HuH-7 (cell line): ENCODE measurements at regions not wholly inside any gene's neighbourhood (a gene's known extent, or its start where the extent isn't known, plus 50 kb on each side); places are given as distances from the start of the nearest gene placed in this dataset.
"Not testable (repeated sequence)": the region's sequence is repeated elsewhere in the genome, so short reads cannot be mapped to it uniquely, and the experiment has no call there.

ENCODE experiments used
- DNase-seq: peaks from one replicate; pipeline ENCODE4 v3.0.0; 2011; ENCODE audit warnings: low spot score

DNA sequence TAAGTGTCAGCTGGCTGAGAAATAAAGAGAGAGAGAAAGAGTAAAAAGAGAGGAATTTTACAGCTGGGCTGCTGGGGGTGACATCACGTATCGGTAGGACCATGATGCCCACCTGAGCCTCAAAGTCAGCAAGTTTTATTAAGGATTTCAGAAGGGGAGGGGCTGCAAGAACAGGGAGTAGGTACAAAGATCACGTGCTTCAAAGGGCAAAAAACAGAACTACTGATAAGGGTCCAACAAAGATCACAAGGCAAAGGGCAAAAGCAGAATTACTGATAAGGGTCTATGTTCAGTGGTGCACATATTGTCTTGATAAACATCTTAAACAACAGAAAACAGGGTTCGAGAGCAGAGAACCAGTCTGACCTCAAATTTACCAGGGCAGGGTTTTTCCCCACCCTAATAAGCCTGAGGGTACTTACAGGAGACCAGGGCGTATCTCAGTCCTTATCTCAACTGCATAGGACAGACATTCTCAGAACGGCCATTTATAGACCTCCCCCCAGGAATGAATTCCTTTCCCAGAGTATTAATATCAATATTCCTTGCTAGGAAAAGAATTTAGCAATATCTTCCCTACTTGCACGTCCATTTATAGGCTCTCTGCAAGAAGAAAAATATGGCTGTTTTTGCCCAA, 128.3 kb upstream of the PZP start:
- not testable (repeated sequence) for DNase-seq

DNA sequence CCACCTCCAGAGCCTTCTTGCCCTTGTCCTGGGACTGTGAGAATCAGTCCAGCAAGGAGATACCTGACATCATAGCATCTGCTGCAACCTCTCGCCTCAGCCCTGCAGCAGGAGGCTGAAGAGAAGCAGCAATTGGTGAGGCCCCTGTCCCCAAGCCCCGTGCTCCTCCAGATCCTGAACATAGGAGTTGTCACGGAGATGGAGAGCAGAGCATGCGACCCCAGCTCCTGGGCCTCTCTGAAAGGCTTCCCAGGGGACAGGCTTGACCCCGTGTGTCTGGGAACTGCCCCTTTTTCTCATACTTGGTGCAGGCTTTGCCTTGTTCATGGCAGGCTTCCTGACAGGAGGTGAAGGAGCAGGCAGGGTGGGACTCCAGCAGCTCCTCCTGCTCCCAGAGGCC, 127.7 kb upstream of the PZP start:
- no peak for DNase-seq

DNA sequence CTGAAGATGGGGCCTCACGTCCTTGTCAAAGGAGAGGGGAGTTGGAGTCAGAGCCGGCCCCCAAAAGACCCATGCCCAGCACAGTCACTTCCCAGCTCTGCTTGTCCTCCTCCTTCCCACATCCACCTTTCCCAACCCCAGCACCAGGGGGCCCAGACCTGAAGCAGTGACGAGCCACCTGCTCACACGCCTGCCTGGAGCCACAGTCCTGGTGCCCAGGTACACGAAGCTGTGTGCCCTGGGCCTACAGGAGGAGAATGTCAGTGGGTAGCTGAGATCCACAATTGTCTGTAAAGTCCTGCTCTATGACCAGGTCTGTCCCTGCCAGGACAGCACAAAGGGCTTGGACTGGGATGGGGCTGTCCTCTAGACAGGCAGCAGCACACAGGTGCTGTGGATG, 126.8 kb upstream of the PZP start:
- DNase-seq: no peak

DNA sequence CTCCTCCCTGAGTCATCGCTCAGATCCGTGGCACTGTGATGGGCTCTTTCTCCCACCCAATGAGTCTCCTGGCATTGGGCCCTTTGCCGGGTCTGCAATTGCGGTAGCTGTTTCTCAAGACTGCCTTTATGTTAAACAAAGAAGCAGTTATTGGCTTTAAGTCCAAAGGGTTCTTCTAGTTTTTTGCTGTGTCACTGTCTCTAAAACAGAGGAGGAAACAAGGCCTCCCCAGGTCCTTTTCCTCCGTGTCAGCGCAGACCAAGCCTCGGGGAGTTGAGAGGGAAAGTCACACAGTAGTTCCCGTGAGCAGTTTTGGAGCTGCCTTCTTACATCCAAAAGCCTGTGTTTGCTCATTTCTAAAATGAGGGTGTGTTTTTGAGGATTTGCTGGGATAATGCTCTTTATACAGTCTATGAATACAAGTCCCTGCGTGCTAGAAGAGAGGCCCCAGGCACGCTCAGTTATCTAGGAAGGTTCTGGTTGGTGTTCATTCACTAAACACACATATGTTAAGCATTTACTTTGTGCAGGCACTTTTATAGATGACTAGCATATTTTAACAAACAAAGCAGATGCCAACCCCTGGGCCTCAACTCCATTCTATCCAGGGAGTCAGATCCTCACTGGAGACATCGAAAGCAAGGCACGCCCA, 126.0 kb upstream of the PZP start:
- DNase-seq: no peak

DNA sequence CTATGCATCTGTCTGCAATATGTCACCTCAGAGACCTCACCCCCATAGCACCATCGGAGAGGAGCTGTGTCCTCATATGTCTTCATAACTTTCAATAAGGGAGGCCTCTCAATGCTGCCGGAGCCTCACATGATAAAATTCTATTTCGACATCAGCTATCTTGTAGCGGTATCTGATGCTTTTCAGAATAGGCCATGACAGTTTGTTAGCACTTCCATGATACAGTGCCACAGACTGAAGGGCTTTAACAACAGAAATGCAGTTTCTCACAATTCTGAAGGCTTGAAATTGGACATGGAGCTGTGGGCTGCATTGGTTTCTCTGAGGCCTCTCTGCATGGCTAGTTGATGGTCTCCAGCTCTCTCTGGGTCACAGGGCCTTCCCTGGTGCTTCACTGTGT, 125.0 kb upstream of the PZP start:
- no peak for DNase-seq

DNA sequence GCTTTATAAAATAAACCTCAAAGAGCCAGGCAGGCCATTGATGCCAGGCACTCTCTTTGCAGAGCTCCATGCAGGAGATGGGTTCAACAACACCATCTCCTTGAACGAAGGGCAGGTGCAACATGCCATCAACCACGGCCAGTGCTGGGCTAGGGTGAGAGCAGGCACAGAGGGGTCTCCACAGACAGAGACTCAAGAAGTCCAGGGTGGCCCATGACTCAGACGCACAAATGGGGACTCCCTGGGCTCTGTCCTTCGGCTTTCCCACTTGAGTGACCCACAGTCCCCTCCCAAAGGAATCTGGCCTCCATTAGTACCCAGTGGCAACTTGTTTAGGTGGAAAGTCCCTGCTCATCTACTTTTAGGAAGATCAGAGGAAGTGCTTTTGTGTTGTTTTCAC, 124.4 kb upstream of the PZP start:
- DNase-seq: no peak

DNA sequence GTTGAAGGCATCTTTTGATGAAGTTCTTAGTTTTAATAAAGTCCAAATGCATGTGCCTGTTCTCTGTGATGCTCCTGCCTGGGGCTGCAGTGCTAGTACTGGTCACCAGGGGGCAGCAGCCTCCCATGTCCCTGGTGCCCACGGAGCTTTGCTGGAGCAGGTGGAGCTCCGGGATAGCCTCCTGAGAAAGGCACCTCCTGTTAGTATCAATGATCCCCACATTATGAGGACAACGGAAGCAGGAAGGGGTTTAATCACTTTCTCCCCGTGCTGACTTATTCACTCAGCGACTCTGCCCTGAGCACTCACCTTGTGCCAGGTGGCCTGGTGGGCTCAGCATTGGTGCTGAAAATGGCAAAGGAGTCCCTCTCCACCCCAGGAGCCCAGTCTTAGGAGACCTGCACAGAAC, 123.0 kb upstream of the PZP start:
- DNase-seq: peak; percentile 55

DNA sequence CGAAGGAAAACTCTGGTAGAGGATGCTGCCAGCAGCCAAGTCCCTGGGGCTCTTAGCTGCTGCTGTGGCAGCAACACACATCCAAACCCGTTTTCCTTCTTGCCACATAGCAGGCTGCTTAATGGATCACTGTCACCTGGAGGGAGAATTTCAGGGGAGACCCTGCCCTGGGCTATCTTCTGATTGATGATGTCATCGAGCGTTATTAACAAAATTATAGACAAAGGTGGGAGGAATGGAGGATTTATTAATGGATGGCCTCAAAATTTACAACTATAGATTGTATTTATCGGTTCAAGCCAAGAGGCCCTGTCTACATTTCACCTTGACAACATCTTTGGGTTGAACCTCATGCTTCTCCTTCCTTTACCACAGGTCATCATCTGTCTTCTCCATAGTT, 120.8 kb upstream of the PZP start:
- no peak for DNase-seq

DNA sequence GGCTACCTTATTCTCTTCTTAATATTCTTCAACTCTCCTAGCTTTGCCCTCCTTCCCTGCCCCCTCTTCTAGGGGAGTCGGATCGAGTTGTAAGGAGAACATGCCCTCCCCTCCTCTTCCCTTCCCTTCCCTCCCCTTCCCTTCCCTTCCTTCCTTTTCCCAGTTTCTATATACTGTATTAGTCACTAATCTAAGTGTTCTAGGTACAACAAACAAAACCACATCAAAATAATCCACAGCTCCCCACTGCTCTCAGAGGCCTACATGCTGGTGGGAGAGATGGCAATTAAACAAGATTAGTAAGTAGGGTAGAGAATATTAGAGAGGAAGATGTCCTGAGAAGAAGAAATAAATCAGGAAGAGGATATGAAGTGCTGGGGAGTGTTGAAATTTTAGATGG, 119.9 kb upstream of the PZP start:
- DNase-seq: no peak

DNA sequence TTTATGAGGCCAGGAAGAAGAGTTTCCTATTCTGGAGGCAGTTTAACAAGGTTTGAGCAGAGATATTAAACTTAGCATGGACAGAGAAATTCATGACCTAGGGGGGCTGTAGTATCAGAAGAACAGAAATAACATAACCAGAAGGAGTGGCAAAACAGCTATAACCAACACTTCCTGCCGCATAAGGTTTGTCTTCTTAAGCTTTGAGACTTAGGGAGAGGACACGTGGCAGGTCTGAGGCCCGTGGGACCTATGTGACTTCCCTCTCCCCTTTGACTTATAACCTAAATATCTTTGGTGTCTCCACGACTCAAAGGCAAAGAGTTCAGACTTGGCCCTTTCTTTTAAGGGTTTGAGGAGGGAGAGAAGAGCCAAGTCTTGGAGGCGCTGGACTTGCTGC, 119.1 kb upstream of the PZP start:
- no peak for DNase-seq

DNA sequence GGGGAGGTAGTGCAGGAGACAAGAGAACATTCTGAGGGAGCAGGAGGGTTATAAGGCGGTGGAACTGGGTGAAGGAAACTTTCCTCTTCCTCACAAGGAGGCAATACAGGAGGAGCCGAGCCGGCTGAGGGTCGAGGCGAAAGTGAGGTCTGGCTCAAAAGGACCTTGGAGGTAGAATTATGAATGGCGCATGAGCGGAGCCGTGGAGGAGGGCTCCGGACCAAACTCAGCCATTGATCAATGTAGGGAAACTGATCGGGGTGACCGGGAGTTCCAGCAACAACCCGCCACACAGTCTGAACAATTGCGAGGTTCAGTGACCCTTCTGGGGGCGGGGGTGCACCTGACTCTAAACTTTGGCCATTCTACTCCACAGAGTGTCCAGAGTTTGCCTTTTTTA, 118.7 kb upstream of the PZP start:
- not testable (repeated sequence) for DNase-seq

DNA sequence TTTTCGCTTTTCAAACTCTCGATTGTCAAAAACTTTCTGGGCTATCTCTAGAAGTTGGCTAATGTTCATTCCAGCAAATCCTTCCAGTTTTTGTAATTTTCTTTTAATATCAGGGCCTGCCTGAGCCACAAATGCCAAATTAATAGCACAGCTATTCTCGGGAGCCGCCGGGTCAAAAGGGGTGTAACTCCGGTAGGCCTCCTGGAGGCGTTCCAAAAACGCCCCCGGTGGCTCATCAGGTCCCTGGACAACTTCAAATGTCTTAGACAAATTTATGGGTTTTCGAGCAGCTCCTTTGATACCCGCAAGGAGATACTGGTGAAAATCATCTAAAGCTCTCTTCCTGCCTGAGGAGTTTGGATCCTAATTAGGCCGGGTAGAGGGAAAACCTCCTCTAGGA, 117.9 kb upstream of the PZP start:
- DNase-seq: no peak

DNA sequence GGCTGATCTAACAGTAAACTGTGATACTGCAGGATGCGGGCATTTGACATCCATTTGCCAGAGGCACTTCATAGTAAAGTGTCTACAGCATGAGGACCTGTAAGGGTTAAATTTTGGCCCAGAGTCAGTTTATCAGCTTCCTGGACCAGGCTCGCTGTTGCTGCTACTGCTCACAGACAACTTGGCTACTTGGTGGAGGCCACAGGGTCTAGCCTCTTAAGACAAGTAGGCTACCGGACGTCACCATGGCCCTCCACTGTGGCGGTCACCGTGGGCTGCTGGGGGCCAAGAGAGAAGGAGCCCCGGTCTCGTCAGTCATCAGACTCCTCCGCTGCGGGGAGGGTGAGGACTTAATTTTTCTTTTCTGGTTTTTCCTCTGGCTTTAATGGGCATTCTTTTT, 117.3 kb upstream of the PZP start:
- DNase-seq: no peak

DNA sequence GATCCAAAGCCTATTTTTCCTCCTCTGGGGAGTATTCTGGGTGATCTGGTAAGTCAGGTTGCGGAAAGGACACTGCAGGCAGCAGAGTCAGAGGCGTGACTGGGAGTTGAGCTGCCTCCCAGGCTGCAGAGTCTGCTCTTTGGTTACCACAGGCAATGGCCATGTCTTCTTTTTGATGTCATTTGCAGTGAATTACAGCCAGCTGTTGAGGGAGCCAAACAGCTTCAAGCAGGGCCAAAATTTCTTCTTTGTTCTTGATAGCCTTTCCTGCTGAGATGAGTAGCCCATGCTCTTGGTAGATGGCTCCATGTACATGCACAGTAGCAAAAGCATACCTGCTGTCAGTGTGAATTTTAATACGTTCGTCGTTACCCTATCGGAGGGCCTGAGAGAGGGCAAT, 116.6 kb upstream of the PZP start:
- no peak for DNase-seq

DNA sequence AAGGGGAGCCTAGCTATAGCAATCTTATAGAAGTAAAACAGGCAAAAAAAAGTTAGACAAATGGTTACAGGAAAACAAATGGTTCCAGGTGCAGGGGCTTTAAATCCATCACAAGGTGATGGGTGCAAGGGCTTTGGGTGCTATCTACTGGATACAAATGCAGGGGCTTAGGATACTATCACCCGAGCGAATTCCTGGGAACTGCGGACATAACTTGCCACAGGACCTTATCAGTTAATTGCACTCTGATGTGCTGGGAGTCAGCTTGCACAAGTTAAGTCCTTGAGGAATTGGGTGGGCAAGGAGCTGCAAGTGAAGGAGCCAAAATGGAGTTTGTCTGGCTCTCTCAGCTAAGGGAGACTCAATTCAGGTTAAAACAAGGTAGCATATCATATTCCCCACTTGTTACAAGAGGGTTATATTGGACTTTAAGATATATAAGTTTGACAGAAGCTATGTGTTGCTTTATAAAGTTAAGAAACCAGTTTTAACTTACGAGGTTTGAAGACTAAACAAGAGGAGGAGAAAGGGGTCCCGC, 115.0 kb upstream of the PZP start:
- DNase-seq: no peak

DNA sequence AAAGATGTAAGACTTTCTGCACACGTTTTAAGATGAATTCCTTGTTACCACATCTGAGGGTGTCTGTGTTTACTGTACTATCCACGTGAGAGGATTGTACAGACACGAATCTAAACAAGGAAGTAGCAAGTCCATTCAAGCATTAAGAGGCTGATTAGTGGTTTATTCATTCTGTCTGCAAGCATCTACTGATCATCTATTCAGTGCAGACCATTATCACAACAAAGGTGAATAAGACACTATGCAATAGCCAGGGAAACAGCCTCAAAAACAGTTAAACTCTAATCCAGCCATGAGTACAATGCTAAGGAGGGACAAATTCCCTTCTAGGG, 111.6 kb upstream of the PZP start:
- DNase-seq: no peak

DNA sequence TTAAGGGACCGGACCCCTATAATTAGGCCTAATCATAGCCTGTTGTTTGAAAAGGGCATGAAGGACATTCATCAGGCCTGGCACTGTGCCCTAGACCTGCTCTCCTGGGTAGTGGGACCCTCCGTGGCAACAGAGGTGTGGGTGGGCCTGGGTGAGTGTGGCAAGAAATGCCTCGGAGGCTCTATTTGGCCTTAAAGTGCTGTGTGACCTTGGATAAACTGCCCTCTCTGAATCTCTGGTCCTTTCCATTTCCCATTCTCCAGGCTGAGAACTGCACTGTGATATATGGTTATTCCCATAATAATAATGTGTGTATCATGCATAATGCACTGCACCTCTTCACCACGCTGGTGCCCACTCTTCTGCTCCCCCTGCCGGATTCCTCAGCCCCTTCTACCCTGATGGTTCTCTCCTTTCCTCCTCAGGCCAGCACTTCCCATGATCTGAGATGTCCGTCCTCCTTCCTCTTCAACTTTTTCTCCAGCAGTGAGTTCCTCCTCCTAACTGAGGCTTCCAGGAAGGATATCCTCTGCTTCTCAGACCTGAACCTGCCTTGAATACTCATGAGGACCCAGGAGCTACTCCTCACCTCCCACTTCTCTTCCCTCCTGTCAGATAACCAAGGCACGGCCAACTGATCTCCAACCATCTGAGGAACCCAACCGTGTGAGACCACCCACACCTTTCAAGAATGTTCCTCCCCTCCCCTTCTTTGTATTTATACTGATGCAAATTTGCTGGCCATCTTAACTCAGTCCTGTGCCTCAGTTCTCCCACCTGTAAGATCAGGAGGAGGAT, 111.0 kb upstream of the PZP start:
- DNase-seq: no peak

DNA sequence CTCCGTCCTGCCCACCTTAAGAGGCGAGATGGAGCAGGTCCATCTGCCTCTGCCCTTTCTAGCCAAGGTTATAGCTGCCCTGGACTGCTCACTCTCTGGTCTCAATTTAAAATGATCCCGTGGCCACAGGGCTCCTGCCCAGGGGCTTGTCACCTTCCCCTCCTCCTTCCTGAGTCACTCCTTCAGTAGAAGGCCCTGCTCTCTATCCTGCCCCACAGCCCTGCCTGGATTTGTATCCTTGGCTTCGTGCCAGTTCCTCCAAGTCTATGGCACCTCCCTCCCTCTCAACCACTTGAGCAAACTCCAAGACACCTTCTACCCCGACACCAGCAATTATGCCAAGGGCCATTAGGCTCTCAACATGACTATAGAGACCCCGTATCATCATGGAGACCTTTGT, 105.3 kb upstream of the PZP start:
- not testable (repeated sequence) for DNase-seq

DNA sequence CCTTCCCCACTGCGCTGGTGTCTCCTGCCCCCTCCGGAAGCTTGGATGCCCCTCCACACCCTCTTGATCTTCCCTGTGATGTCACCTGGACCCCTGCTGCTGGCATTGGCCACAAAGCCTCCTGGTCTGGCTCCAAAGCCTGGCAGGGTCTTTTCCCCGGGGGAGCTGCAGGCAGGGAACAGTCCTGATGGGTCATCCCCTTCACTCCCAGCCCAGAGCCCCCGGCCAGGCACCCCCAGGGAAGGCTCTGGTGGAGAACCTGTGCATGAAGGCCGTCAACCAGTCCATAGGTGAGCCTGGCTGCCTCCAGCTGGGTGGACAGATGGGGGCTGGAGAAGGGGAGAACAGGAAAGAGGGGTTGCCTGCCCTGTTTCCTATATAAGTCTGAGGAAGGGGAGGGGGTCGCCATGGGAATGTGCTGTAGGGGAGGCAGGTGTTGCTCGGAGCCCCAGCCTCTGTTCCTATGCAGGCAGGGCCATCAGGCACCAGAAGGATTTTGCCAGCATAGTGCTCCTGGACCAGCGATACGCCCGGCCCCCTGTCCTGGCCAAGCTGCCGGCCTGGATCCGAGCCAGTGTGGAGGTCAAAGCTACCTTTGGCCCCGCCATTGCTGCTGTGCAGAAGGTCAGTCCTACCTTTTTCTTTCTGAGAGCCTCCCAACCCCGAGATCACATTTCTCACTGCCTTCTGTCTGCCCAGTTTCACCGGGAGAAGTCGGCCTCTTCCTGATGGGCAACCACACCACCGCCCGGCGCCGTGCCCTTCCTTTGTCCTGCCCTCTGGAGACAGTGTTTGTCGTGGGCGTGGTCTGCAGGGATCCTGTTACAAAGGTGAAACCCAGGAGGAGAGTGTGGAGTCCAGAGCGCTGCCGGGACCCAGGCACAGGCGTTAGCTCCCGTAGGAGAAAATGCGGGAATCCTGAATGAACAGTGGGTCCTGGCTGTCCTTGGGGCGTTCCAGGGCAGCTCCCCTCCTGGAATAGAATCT, 104.5 kb upstream of the PZP start:
- not testable (repeated sequence) for DNase-seq

DNA sequence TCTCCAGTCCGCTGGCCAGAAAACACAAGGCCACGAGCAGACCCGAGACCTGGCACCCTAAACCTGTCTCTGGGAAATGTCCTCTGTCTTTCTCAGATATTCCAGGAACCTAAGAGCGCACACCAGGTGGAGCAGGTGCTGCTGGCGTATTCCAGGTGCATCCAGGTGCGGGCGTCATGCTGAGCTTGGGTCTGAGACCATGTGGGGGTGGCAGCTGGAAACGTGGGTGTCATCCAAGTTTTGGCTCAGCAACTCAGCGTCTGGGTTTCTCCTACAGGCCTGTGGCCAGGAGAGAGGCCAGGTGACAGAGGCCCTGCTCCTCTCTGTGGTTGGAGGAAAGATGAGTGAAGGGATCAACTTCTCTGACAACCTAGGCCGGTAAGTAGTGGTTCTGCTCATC, 103.3 kb upstream of the PZP start:
- not testable (repeated sequence) for DNase-seq

DNA sequence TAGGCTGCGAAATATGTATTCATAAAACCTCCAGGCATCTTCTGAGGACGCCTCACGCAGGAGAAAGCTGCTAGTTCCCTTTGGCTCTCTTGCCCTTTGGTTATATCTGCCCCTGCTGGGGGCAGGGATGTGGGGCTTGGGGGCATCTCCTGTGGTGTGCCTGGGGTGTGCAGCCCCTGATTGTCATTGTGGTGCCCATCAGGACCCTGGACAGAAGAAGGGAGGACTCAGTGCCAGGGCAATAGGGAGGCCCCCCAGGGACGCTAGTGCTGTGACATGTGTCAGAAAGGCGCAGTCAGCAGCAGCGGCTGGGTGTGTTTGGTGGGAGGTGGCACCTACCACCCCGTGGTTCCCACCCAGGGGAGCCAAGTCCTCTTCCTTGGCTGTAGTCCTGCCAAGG, 102.5 kb upstream of the PZP start:
- not testable (repeated sequence) for DNase-seq

DNA sequence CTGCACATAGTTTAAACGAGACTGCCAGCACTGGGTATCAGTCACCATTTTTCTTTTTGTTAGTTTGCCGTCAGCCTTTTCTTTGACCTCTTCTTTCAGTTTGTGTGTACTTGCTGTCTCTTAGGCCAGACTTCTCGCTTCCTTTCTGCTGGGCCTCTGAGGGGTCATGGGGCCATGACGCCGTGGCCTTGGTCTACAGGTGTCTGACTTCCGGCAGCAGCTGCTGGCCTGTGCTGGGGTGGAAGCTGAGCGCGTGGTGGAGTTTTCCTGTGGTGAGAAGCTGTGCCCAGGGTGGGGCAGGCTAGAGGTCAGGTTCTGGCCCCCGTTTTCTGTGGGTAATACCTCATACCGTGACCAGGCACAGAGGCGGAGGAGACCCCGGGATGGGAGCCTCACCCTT, 101.6 kb upstream of the PZP start:
- not testable (repeated sequence) for DNase-seq
